Activated T-cell treated with anti-CD3 and anti-CD28 coated beads, Interleukin-2, amount 50 U/mL, for 72 hours (primary cell): ENCODE measurements at regions not wholly inside any gene's neighbourhood (a gene's known extent, or its start where the extent isn't known, plus 50 kb on each side); places are given as distances from the start of the nearest gene placed in this dataset.

Experiments
- ATAC-seq, 2 donors: fragments of 150-1000 bp; cut with Tn5 transposase; replicated peaks in 1 of 2; 2 replicates each; pipeline ENCODE4 v1.10.0; 2021; ENCODE audit warnings: moderate library complexity in 2 of 2, mild to moderate bottlenecking in 1 of 2
- DNase-seq, 2 donors: peaks; one replicate each; pipeline ENCODE4 v3.0.0; 2021 to 2022; ENCODE audit warnings: mixed read lengths in 1 of 2
- H3K27ac Mint-ChIP-seq: one replicate; pipeline ENCODE4 v1.8.0; 2022; ENCODE audit warnings: mild to moderate bottlenecking, moderate library complexity, mixed read lengths
- H3K27me3 Mint-ChIP-seq: one replicate; pipeline ENCODE4 v1.8.0; 2022; ENCODE audit warnings: low read depth, mixed read lengths
- H3K36me3 Mint-ChIP-seq, 2 donors: one replicate each; pipeline ENCODE4 v1.8.0; 2022; ENCODE audit warnings: mixed read lengths in 2 of 2, mild to moderate bottlenecking in 1 of 2; ENCODE audit not compliant: insufficient read depth in 2 of 2
- H3K4me1 Mint-ChIP-seq: one replicate; pipeline ENCODE4 v1.8.0; 2022; ENCODE audit warnings: low read depth, mixed read lengths
- H3K4me3 Mint-ChIP-seq, 2 donors: one replicate each; pipeline ENCODE4 v1.8.0; 2022; ENCODE audit warnings: mild to moderate bottlenecking in 2 of 2, mixed read lengths in 2 of 2, moderate library complexity in 2 of 2
- H3K9me3 Mint-ChIP-seq, 2 donors: one replicate each; pipeline ENCODE4 v1.8.0; 2022; ENCODE audit warnings: mixed read lengths in 2 of 2

DNA sequence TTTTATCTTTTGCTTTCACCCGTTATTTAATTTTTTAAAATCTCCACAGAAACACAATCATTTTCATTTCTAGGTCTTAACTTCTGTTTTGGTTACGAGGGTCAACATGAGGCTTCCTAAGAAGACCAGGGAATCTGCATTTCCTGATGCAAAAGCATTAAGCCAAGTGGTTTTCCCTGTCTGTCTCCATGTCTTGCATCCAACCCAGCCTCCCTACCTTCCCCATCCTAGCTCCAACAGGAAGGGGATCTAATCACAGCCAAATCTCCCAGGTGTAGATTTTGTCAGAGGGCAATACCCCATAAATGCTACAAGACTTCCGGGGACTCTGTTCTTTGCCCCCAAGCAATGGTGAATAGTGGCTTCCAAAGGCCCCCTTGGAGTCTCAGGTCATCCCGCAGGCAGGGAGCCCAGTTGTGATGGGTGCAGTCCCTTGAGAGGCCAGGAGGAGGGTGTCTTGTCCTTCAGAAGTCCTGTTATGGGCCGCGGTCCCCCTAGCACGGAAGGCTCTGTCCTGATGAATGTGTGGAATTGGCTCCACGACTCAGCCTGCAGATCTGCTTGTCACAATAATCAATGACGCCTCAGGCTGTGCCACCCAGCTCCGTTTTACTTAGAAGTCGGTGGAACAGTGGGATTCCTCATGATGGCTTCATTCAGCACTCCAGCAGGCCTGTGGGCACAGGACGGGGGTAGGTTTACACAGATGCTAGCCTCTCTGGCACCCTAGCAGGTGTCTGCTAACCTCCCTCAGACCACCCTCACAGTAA, 141.1 kb downstream of the RGS9 start:
- Mint-ChIP-seq H3K27ac (no peak overlapping the region), H3K9me3 (no peaks in the 10 kb centered on the region), H3K4me3 (no peak overlapping the region), H3K27me3 (peaks cover 36% of the 10 kb centered on the region), H3K4me1 (peaks cover 17% of the 10 kb centered on the region), H3K36me3 (no peaks in the 10 kb centered on the region)
- ATAC-seq (peak in 1 of 2 donors; percentile 39), DNase-seq (peak; percentile 24 to 31)

DNA sequence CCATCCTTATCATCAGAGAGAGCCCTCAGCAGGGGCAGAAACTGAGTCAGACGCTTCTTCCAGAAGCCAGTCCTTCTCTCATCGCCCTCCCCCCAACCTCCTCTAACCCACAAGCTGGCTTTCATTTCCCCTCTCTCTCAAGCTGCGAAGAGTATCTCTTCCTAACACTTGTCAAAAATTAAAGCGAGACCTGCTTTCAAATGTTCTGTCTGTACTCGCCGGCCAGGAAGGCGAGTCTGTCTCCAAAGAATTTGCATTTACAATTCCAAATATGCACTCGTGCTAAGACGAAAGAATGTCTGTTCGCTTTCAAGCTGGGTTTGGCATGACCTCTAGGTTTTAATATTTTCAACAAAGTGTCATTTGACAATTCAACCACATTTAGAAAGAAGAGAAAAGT, 140.4 kb downstream of the RGS9 start:
- H3K4me3 Mint-ChIP-seq: peak overlapping the region; percentile 50 to 54
- H3K36me3 Mint-ChIP-seq: no peaks in the 10 kb centered on the region
- ATAC-seq (no peak), DNase-seq (no peak)
- no peaks in the 10 kb centered on the region for H3K9me3 Mint-ChIP-seq
- H3K27me3 Mint-ChIP-seq: peaks cover 32% of the 10 kb centered on the region
- H3K27ac Mint-ChIP-seq: no peak overlapping the region
- peaks cover 17% of the 10 kb centered on the region for H3K4me1 Mint-ChIP-seq
